ENCODE measurements at regions not wholly inside any gene's neighbourhood (a gene's known extent, or its start where the extent isn't known, plus 50 kb on each side); places are given as distances from the start of the nearest gene placed in this dataset.

GRCh38 chr3:64894006-64894405 lies 206.2 kb upstream of the ADAMTS9 start:
- Histone ChIP-seq H3K27me3 (replicated peaks; ENCODE audit: control insufficient read depth, insufficient read depth, low read length) (no peaks in the 10 kb centered on the region), H3K9ac (ENCODE audit: low read length) (no peak overlapping the region), H3K4me1 (ENCODE audit: control insufficient read depth, insufficient read depth, low read length) (peaks cover 5% of the 10 kb centered on the region), H3K4me3 (ENCODE audit: low read length) (no peak overlapping the region), H3K36me3 (ENCODE audit: control insufficient read depth, insufficient read depth, low read length, severe bottlenecking) (no peaks in the 10 kb centered on the region), H3K9me3 (ENCODE audit: control insufficient read depth, low read length) (no peaks in the 10 kb centered on the region)
- DNase-seq (ENCODE audit: low read depth) = no peak

DNA sequence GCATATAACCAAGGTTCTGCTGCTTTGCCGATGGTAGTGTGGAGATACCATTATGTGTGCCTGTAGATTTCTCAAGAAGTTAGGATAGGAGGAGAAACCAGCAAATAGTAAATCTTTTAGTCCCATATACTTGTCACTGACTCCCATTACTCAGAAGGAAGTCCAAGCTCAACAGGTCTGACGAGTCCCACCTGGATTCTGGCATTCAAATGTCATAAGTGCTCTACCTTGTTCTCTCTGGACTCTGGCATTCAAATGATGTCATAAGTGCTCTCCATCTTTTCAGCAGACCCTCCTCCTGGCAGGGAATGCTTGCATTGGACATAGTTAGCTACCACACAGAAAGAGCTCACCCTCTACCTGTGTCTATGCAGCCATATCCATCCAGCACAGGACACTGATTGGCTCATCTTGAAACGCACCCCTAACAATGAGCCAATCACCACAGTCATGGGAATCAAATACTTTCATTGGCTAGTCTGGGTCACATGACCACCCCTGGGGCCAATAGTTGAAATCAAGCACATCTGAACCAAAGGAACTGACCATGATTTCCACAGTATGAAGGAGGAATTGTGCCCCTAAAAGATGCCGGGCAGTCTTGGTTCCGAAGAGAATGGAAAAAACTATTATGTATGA lies 205.0 kb upstream of the ADAMTS9 start:
- Histone ChIP-seq H3K4me1 (ENCODE audit: control insufficient read depth, insufficient read depth, low read length) (peaks cover 17% of the 10 kb centered on the region), H3K9ac (ENCODE audit: low read length) (no peak overlapping the region), H3K9me3 (ENCODE audit: control insufficient read depth, low read length) (no peaks in the 10 kb centered on the region), H3K36me3 (ENCODE audit: control insufficient read depth, insufficient read depth, low read length, severe bottlenecking) (no peaks in the 10 kb centered on the region), H3K27me3 (replicated peaks; ENCODE audit: control insufficient read depth, insufficient read depth, low read length) (no peaks in the 10 kb centered on the region), H3K4me3 (ENCODE audit: low read length) (no peak overlapping the region)
- no peak for DNase-seq (ENCODE audit: low read depth)

GRCh38 chr3:64891021-64891420 lies 203.2 kb upstream of the ADAMTS9 start:
- DNase-seq (ENCODE audit: low read depth) = no peak
- Histone ChIP-seq H3K27me3 (replicated peaks; ENCODE audit: control insufficient read depth, insufficient read depth, low read length) (no peaks in the 10 kb centered on the region), H3K9ac (ENCODE audit: low read length) (no peak overlapping the region), H3K36me3 (ENCODE audit: control insufficient read depth, insufficient read depth, low read length, severe bottlenecking) (no peaks in the 10 kb centered on the region), H3K4me3 (ENCODE audit: low read length) (no peak overlapping the region), H3K9me3 (ENCODE audit: control insufficient read depth, low read length) (no peaks in the 10 kb centered on the region), H3K4me1 (ENCODE audit: control insufficient read depth, insufficient read depth, low read length) (peaks cover 18% of the 10 kb centered on the region)

DNA sequence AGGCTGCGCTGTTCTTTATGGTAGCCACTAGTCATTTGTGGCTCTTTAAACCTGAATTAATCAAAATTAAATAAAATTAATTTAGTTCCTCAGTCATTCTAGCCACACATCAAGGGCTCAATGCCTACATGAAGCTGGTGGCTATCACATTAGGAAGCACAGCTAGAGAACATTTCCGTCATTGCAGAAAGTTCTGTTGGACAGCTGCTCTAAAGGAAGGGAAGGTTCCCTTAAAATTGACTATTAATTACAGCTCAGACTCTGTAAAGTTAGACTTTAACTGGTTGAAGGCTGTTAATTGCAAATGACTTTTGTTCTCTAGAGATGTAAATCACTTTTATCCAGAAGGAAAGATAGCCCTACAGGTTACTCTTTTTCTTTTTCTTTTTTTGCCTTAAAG lies 202.7 kb upstream of the ADAMTS9 start:
- no peak for DNase-seq (ENCODE audit: low read depth)
- no peaks in the 10 kb centered on the region for H3K36me3 ChIP-seq (ENCODE audit: control insufficient read depth, insufficient read depth, low read length, severe bottlenecking)
- H3K4me1 ChIP-seq (ENCODE audit: control insufficient read depth, insufficient read depth, low read length) = peaks cover 18% of the 10 kb centered on the region
- no peak overlapping the region for H3K4me3 ChIP-seq (ENCODE audit: low read length)
- H3K9me3 ChIP-seq (ENCODE audit: control insufficient read depth, low read length) = no peaks in the 10 kb centered on the region
- H3K27me3 ChIP-seq (replicated peaks; ENCODE audit: control insufficient read depth, insufficient read depth, low read length) = no peaks in the 10 kb centered on the region
- H3K9ac ChIP-seq (ENCODE audit: low read length) = no peak overlapping the region

GRCh38 chr3:64890006-64890405 lies 202.2 kb upstream of the ADAMTS9 start:
- Histone ChIP-seq H3K9ac (ENCODE audit: low read length) (no peak overlapping the region), H3K9me3 (ENCODE audit: control insufficient read depth, low read length) (no peaks in the 10 kb centered on the region), H3K4me1 (ENCODE audit: control insufficient read depth, insufficient read depth, low read length) (peaks cover 17% of the 10 kb centered on the region), H3K27me3 (replicated peaks; ENCODE audit: control insufficient read depth, insufficient read depth, low read length) (no peaks in the 10 kb centered on the region), H3K4me3 (ENCODE audit: low read length) (no peak overlapping the region), H3K36me3 (ENCODE audit: control insufficient read depth, insufficient read depth, low read length, severe bottlenecking) (no peaks in the 10 kb centered on the region)
- DNase-seq (ENCODE audit: low read depth) = no peak

- no peak for DNase-seq (ENCODE audit: low read depth)
- Histone ChIP-seq H3K4me1 (ENCODE audit: control insufficient read depth, insufficient read depth, low read length) (peaks cover 21% of the 10 kb centered on the region), H3K27me3 (replicated peaks; ENCODE audit: control insufficient read depth, insufficient read depth, low read length) (no peaks in the 10 kb centered on the region), H3K9me3 (ENCODE audit: control insufficient read depth, low read length) (no peaks in the 10 kb centered on the region), H3K4me3 (ENCODE audit: low read length) (no peak overlapping the region), H3K9ac (ENCODE audit: low read length) (no peak overlapping the region), H3K36me3 (ENCODE audit: control insufficient read depth, insufficient read depth, low read length, severe bottlenecking) (no peaks in the 10 kb centered on the region)
These were observed 201.1 kb upstream of the ADAMTS9 start for GRCh38 chr3:64888840-64889392.

GRCh38 chr3:64888165-64888564 lies 200.4 kb upstream of the ADAMTS9 start:
- Histone ChIP-seq H3K36me3 (ENCODE audit: control insufficient read depth, insufficient read depth, low read length, severe bottlenecking) (no peaks in the 10 kb centered on the region), H3K4me3 (ENCODE audit: low read length) (no peak overlapping the region), H3K9ac (ENCODE audit: low read length) (no peak overlapping the region), H3K27me3 (replicated peaks; ENCODE audit: control insufficient read depth, insufficient read depth, low read length) (no peaks in the 10 kb centered on the region), H3K4me1 (ENCODE audit: control insufficient read depth, insufficient read depth, low read length) (peaks cover 21% of the 10 kb centered on the region), H3K9me3 (ENCODE audit: control insufficient read depth, low read length) (no peaks in the 10 kb centered on the region)
- peak; percentile 11 for DNase-seq (ENCODE audit: low read depth)

DNA sequence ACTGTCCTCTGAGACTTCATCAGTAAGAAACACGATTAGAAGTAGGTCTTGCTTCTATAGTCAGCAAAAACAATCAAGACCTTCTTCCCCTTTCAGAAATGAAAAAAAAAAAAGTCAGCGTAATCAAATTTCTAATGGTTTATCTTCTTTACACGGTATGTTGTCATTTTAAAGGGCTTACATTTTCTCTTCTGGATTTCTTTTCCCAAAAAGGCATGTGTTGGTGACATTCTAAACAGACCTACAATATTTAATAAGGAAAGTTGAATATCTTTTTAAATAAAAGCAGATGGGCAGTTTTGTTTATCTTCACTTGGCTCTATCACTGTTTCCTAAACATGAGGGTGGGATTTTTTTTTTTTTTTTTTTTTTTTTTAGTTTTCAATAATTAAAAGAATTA lies 197.3 kb upstream of the ADAMTS9 start:
- DNase-seq (ENCODE audit: low read depth) = no peak
- Histone ChIP-seq H3K9ac (ENCODE audit: low read length) (no peak overlapping the region), H3K9me3 (ENCODE audit: control insufficient read depth, low read length) (peaks cover 3% of the 10 kb centered on the region), H3K4me3 (ENCODE audit: low read length) (no peak overlapping the region), H3K4me1 (ENCODE audit: control insufficient read depth, insufficient read depth, low read length) (peaks cover 21% of the 10 kb centered on the region), H3K36me3 (ENCODE audit: control insufficient read depth, insufficient read depth, low read length, severe bottlenecking) (no peaks in the 10 kb centered on the region), H3K27me3 (replicated peaks; ENCODE audit: control insufficient read depth, insufficient read depth, low read length) (no peaks in the 10 kb centered on the region)

GRCh38 chr3:64884536-64884935 lies 196.7 kb upstream of the ADAMTS9 start:
- no peak for DNase-seq (ENCODE audit: low read depth)
- peaks cover 21% of the 10 kb centered on the region for H3K4me1 ChIP-seq (ENCODE audit: control insufficient read depth, insufficient read depth, low read length)
- H3K9ac ChIP-seq (ENCODE audit: low read length) = no peak overlapping the region
- H3K36me3 ChIP-seq (ENCODE audit: control insufficient read depth, insufficient read depth, low read length, severe bottlenecking) = no peaks in the 10 kb centered on the region
- no peaks in the 10 kb centered on the region for H3K27me3 ChIP-seq (replicated peaks; ENCODE audit: control insufficient read depth, insufficient read depth, low read length)
- H3K9me3 ChIP-seq (ENCODE audit: control insufficient read depth, low read length) = peaks cover 3% of the 10 kb centered on the region
- no peak overlapping the region for H3K4me3 ChIP-seq (ENCODE audit: low read length)

DNA sequence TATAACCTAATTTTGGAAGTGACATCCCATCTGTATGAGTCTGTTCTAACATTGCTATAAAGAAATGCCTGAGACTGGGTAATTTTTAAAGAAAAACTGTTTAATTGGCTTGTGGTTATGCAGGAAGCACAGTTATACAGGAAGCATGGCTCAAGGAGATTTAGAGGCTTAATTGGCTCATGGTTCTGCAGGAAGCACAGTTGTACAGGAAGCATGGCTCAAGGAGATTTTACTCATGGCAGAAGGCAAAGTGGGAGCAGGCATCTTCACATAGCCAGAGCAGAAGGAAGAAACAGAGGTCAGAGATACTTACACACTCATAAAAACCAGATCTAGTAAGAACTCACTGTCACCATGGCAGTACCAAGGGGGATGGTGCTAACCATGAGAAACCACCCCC lies 193.1 kb upstream of the ADAMTS9 start:
- Histone ChIP-seq H3K27me3 (replicated peaks; ENCODE audit: control insufficient read depth, insufficient read depth, low read length) (no peaks in the 10 kb centered on the region), H3K4me3 (ENCODE audit: low read length) (no peak overlapping the region), H3K9ac (ENCODE audit: low read length) (no peak overlapping the region), H3K36me3 (ENCODE audit: control insufficient read depth, insufficient read depth, low read length, severe bottlenecking) (no peaks in the 10 kb centered on the region), H3K4me1 (ENCODE audit: control insufficient read depth, insufficient read depth, low read length) (peaks cover 13% of the 10 kb centered on the region), H3K9me3 (ENCODE audit: control insufficient read depth, low read length) (peaks cover 3% of the 10 kb centered on the region)
- no peak for DNase-seq (ENCODE audit: low read depth)

- no peak overlapping the region for H3K9ac ChIP-seq (ENCODE audit: low read length)
- H3K27me3 ChIP-seq (replicated peaks; ENCODE audit: control insufficient read depth, insufficient read depth, low read length) = no peaks in the 10 kb centered on the region
- H3K36me3 ChIP-seq (ENCODE audit: control insufficient read depth, insufficient read depth, low read length, severe bottlenecking) = no peaks in the 10 kb centered on the region
- peaks cover 3% of the 10 kb centered on the region for H3K9me3 ChIP-seq (ENCODE audit: control insufficient read depth, low read length)
- peak; percentile 30 for DNase-seq (ENCODE audit: low read depth)
- H3K4me1 ChIP-seq (ENCODE audit: control insufficient read depth, insufficient read depth, low read length) = peaks cover 7% of the 10 kb centered on the region
- H3K4me3 ChIP-seq (ENCODE audit: low read length) = peak overlapping the region; percentile 43
These were observed 190.6 kb upstream of the ADAMTS9 start for GRCh38 chr3:64878362-64878761.

- H3K9ac ChIP-seq (ENCODE audit: low read length) = no peak overlapping the region
- peaks cover 5% of the 10 kb centered on the region for H3K4me1 ChIP-seq (ENCODE audit: control insufficient read depth, insufficient read depth, low read length)
- H3K36me3 ChIP-seq (ENCODE audit: control insufficient read depth, insufficient read depth, low read length, severe bottlenecking) = no peaks in the 10 kb centered on the region
- no peak for DNase-seq (ENCODE audit: low read depth)
- H3K4me3 ChIP-seq (ENCODE audit: low read length) = no peak overlapping the region
- peaks cover 17% of the 10 kb centered on the region for H3K9me3 ChIP-seq (ENCODE audit: control insufficient read depth, low read length)
- H3K27me3 ChIP-seq (replicated peaks; ENCODE audit: control insufficient read depth, insufficient read depth, low read length) = no peaks in the 10 kb centered on the region
These were observed 185.6 kb upstream of the ADAMTS9 start for GRCh38 chr3:64873400-64873799.
